HG03280 (cell line): ENCODE measurements at regions not wholly inside any gene's neighbourhood (a gene's known extent, or its start where the extent isn't known, plus 50 kb on each side); places are given as distances from the start of the nearest gene placed in this dataset.

Experiments used
- ATAC-seq: cut with Tn5 transposase; IDR thresholded peaks from one replicate; pipeline ENCODE4 v1.9.1; 2021; ENCODE audit warnings: mild to moderate bottlenecking, moderate library complexity; ENCODE audit not compliant: unreplicated experiment

DNA sequence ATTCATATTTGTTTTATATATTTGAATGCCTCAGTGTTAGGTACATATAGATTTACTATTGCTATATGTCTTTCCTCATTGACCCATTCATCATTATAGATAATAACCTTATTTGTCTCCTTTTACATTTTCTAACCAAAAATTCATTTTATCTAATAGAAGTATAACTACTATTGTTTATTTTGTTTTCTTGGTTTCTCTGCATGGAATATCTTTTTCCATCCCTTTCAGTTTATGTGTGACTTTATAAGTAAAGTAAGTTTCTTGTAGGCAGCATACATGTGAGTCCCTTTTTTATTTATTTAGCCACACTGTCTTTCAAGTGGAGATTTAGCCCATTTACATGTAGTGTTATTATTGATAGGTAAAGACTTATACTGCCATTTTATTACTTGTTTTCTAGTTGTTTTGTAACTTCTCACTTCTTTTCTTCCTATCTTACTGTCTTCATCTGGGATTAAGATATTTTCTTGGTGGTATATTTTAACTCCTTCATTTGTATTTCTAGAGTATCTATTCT is 572.0 kb upstream of the MAN1A1 start:
- ATAC-seq = no peak

DNA sequence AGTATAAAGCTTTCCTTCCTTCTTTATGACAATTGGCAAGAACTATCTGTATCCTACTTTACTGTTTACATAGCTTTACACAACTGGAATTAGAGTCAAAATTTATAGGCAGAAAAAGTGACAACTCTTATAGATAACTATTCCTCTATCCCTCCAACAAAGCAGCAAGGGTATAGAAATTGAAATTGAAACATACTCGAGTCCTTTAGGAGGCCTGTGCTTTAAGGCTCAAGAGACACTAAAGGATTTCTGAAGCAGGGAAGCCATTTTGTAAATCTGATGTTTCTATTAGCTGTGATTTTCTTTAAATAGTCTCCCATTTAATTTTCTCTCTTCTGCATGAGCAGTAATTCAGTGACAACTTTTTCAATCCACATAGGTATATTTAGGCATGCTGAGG is 567.6 kb upstream of the MAN1A1 start:
- no peak for ATAC-seq

DNA sequence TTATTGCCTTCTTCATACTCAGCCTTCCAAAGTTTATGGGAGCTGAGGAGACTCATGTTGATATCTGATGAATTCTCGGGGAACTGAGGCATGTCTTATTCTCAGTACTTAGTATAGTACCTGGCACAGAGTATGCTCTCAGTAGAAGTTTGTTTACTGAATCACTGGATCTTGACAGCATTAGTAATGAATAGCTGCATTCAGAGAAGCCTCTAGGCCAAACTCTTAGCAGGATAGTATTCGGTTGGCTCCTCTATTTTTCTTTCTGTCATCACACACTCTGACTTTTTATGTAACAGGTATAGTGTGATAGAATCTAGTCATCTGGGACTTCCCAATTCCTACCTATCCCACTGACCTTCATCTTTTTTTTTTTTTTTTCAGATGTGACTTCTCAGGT is 566.4 kb upstream of the MAN1A1 start:
- ATAC-seq = no peak

DNA sequence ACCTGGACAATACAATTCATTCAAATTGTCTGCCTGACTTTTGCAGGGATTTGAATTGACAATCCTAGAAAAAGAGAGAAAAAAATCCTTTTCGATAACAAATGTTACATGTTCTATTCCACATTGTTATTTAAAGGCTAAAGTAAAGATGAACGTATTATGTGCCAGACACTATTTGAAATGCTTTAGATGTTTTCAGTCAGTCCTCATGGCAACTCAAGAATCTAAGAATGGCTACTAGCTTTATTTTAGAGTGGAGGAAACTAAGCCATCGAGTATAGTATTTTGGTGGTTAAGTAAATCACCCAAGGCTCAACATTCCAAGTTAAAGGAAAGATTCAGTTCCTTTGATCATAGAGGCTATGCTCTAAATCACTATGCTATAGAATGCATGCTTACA is 558.6 kb upstream of the MAN1A1 start:
- no peak for ATAC-seq

DNA sequence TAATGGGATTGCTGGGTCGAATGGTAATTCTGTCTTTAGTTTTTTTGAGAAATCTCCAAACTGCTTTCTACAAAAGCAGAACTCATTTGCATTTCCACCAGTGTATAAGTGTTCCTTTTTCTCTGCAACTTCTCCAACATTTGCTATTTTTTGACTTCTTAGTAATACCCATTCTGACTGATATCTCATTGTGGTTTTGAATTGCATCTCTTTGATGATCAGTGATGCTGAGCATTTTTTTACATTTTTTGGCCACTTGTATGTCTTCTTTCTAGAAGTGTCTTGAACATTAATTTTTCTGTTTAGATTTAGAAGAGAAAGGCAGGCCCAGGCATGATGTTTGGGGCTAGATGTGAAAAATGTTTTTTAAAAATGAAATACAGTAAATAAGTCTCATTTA is 553.1 kb upstream of the MAN1A1 start:
- ATAC-seq = no peak

DNA sequence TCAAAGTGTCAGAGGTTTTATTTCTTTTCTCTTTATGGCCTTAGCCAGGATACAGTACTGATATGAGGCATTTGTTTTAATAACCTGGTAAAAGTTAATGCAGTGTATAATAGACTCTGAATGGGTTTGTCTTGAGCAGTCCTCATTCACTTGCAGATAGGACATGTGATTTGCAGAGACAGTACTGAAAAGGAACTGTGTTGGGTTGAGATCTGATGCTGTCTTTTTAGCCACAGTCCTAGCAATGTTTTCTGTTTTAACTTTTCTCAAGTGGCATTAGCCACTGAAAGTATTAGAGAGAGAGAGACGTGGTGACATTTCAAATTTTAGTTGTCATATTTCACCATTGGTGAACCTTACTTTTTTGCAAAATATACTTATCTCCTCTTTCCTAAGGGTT is 547.2 kb upstream of the MAN1A1 start:
- ATAC-seq = no peak

DNA sequence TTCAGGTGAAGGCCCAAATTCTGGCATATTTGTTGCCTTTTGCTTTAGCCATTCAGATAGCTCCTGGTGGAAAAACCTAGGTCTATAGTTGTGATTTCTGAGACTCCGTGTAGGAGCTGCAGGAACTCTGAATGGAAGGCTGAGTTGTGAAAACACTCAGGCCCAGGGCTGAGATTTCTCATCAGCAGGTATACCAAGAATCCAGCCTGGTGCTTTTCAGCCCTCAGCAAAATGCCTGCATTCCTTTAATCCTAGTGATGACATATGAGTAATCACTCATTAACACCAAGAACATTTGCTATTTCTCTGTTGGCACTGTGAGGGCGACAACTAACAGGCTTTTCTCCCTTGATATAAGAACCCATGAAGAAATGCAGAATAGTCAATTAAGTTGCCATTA is 546.1 kb upstream of the MAN1A1 start:
- ATAC-seq = no peak

DNA sequence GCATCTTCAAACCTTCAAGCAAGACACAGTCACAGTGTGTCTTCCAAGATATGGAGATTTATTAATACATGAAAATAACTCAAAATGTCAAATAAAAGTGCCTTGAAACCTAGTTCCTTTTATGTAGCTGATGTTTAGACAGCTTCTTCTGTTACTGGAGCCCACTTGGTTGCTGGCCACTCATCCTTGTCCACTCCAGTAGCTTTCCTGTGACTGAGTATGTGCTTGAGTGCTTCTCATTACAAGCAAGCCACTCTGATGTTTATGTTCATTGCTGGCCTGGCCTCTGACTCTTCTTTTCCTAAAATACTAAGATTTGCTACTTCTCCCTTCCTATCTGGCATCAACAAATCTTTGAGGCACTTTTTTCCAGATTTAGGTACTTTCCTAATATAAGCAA is 545.2 kb upstream of the MAN1A1 start:
- ATAC-seq = no peak

DNA sequence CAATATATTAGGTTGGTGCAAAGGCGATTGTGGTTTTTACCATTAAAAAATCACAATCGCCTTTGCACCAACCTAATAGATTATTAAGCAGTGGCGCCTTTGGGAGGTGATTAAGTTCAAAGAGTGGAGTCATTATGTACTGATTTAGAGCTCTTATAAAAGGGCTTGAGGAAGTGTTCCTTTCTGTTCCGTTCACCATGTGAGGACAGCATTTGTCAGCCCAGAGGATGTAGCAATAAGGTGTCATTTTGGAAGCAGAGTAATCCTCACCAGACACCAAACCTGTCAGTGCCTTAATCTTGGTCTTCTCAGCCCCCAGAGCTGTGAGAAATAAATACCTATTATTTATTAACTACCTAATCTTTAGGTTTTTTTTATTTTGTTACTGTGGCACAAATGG is 542.1 kb upstream of the MAN1A1 start:
- ATAC-seq = no peak

DNA sequence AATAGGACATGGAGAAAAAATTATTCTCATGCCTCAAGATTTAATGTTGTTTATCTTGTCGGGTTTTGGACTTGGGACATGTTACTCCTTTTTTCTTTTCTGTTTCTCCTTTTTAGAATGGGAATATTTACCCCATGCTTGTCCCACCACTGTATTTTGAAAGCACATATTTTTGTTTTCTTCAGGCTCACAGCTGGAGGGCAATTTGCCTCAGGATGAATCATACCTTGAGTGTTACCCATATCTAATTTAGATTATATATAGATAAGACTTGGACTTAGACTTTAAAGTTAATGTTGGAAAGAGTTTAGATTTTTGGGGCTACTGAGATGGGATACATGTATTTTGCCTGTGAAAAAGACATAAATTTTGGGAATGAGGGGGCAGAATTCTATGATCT is 541.6 kb upstream of the MAN1A1 start:
- ATAC-seq = no peak

DNA sequence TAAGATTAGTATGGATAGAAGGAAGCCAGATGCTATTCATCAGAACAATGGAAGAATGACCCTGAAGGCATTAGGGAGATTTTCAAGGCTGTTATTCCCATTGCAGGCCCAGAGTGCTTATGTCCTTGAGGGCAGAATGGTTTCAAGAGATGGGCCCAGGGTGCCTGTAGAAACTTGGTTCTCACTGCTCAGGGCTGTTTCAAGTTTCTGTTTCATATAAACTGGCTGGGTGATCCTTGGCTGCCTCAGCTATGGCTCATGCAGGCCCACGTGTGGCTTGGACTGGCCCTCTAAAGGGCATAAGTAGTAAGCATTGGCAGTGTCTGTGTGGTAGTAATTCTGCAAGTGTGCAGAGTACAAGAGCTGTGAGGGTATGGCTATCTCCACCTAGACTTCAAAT is 540.9 kb upstream of the MAN1A1 start:
- no peak for ATAC-seq

DNA sequence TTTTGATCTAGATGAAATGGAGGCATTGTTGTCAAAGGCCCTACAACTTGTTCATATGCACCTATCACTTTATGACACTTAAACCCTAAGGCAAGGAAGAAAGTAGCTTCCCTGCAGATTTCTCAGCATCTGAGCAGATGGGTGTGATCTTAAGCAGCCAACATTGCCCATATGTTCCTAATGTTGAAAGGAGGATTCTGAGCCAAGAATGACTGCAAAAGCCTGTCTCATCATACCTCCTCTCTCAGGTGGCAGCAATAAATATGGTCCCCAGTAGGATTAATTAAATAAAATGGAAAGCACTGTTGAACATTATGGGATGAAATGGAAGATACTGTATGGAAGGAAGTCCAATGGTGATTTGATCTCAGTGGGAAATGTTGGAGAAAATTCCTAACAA is 538.1 kb upstream of the MAN1A1 start:
- ATAC-seq = no peak

DNA sequence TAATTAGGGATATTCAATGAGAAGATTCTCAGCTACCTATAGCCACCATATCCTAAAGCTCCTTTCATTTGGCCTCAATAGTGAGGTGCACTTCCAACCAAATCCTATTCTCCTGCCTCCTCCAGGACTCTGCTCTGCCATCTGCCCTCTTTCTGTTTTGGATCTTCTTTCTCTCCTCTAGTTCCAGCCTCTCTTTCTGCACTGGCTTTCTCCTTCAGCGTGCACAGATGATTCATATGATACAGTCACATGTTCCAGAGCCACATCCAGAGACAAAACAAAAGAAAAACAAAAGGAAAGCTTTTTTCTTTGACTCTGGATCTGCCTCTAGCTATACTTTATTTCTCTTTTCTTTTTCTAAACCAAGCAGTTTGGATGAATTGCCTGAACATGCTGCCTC is 531.9 kb upstream of the MAN1A1 start:
- ATAC-seq = no peak

DNA sequence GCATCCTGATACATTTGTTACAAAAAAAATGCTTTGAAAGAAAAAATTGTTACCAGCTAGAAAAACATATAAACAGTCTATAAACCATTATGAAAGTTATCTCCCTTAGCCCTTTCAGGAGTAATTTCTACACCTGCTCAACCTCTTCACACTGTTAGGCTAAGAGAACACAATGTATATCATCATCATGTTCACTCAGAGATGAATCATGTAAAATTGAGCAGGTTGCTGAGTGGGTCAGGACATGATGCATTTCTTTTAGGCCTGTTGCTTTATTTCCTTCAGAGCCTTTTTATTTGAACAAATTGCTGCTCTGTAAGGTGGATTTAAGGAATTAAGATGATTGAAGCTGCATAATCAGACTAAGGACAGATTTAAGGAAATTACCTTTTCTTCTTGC is 531.3 kb upstream of the MAN1A1 start:
- ATAC-seq = no peak

DNA sequence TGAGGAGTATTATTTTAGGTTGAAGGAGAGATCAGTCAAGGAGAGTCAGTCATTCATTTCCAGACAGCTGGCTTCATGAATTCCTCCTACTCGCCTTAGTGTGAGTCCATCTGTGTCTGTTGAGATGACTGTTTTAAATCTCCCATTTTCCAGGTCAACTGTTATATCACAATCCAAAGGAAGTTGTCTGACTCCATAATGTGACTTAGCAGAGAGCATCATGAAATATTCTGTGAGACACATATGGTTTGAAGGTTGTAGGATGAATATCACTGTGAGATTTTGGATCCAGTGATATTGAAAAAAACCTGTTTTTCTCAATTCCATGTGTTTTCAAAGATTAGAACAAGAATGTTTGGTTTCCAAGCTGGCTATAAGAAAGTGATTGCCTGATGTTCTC is 530.2 kb upstream of the MAN1A1 start:
- no peak for ATAC-seq

DNA sequence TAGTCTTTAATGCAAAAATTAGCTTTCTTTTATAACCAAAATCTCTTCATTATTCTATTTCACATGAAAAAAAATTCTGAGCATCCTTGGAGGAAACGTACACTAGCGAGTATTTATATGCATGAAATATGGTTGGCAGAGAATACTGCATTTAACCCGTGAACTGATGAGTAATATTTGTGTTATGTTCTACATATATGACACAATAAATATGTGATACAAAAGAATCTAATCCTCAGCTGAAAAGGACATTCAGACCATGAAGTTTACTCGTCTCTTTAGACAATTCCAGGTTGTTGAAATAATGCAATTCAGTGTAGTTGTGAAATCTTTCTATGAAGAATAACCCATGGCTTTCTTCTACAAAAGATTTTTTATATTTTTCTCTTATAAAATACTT is 524.8 kb upstream of the MAN1A1 start:
- ATAC-seq = no peak

DNA sequence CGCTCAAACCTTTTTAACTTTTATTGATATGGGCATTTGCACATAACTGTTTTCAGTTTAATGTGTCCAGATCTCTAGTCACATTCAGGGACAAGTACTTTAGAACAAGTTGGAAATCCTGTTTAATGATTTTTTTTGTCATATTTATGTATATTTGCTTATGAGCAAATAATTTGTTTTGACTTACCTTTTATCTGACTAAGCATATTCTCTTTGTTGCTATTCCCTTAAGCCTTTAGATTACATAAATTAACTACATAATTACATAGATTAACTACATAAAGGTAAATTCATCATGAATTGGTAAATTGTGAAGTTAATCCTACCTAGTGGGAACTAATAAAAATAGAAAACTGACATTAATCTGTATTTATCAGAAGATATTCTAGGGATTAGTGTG is 523.5 kb upstream of the MAN1A1 start:
- ATAC-seq = no peak

DNA sequence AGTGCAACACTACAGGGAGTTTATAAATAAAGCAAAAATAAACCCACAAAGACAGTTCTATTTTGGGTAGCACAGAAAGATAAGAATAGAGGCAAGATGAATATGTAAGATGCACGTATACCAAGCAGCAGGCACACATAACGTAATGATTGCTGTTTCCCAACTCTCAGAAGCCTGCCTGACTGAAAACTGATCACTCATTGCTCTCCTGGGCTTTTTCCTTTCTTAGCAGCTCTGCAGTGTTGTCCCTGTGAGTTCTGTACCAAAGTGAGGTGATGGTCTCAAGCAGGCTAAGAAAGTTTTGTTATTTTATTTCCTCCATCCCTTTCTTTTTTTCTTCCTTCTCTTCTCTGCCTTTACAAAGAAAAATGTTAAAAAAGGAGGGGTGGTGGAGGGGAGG is 522.0 kb upstream of the MAN1A1 start:
- ATAC-seq = no peak

DNA sequence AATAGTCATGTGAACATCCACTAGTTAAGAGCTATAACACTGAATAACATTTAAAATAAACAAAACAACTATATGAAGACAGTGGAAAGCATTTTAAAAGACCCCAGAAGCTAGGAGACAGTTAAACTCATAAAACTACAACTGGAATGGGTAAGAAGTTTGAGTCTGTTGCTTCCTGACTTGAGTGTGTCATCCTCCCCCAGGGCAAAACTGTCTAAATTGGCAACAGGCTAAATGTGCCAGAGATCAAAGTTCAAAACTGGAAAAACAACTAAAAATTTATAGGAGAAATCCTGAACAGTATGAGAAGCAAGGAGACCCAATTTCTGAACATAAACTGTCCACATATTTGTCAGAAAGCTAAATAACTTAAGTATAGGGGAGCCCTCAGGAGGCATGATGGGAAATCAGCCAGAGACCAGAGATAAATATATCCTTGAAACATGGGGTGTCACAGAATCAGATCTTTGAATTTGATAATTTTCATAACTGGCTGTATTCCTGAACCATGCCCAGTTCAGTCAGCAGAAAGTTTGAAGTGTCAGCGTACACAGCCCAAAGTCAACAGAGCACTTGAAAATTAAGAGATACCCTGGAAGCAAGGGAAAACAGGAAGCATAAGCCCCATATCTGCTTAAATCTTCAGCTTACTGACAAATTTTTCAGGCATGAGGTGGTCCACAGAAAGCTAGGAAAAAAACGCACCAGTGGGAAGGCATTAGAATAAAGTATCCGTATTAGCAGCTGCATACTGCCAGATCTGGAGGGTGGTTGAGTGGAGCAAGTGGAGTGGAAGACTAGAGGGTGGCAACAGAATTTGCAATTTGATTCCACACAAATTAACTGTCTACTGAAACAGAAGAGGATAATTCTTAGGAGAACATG is 516.1 kb upstream of the MAN1A1 start:
- ATAC-seq = no peak

DNA sequence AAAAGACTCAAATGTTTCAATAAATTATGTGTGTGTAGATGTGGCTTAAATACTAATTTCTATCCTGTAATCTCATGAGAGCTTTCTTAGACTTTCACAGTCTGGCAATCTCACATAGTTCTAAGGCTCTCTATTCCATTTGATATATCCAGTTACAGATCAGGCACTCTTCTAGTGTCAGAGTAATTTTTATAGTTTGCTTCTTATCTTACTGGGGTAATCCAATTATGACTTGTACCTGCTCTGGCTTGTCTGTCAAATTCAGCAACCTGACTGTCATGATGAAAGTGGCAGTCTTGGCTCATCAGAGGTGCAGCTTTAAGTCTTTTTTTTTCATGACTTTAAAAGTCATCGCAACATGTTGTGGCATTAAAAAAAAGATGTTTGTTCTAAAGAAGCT is 513.2 kb upstream of the MAN1A1 start:
- no peak for ATAC-seq

DNA sequence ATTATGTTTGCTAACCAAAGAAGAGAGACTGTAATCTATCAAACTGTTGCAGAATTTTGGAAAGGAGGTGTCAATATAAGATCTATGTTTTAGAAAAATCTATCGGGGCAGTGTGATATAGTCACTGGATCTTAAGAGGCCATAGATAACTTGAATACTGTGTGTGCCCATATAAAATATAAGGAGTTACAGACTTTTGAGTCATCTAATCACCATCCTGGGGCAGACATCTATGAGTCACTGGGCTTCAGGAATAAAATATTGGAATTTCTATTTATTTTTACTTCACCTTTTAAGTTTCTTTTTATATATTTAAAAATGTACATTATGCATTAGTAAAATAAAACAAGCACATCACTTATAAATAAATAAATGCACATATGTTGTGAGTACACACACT is 509.3 kb upstream of the MAN1A1 start:
- no peak for ATAC-seq

DNA sequence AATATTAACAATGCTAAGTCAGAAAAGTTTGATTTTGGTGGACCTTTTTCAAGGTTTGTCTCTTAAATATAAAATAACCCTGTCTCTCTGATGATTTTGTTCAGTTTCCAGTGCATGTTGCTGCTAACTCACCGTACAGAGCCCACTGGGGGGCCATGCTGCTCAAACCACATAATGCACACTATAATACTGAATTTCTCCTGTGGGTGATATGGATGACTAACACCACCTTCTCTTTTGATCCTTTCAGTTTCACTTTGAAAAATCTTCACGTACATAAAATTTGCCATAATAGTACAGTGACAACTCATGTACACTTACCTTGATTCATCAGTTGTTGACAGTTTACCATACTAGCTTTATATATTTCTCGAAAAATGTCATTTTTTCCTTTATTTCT is 506.6 kb upstream of the MAN1A1 start:
- no peak for ATAC-seq

DNA sequence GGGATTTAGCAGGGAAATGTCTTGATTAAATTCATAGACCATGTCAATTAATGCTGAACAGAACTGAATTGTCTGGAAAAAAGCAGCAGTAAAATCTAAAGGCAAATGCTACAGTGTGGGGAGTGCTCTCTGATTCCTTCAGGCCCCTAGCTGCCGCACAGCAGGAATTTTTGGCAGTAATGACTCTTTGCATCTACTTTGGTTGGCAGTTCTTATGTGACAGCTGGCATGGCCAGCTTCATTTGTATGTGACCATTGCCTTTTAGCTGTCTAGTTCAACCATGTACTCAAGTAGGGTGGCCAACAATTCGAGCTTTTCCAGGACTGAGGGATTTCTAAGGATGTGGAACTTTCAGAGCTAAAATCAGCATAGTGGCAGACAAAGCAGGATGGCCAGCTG is 499.1 kb upstream of the MAN1A1 start:
- no peak for ATAC-seq
